Cardiac fibroblast (primary cell): ENCODE measurements at regions not wholly inside any gene's neighbourhood (a gene's known extent, or its start where the extent isn't known, plus 50 kb on each side); places are given as distances from the start of the nearest gene placed in this dataset.
"Not testable (repeated sequence)": the region's sequence is repeated elsewhere in the genome, so short reads cannot be mapped to it uniquely, and the experiment has no call there.

Experiments
- DNase-seq, 2 donors: peaks; one replicate each; pipeline versions ENCODE4 v3.0.0 to v3.0.0-alpha.2; 2010; ENCODE audit warnings: low read depth in 2 of 2
- H3K4me3 ChIP-seq, 2 donors: replicated peaks in 1 of 2; 1 replicate in 1 of 2; 2 replicates in 1 of 2; pipeline ENCODE4 v1.5.1; 2011; ENCODE audit warnings: low read depth in 2 of 2, low read length in 2 of 2, mild to moderate bottlenecking in 2 of 2, moderate library complexity in 1 of 2
- CTCF ChIP-seq: IDR thresholded peaks from one replicate; pipeline ENCODE4 v1.5.1; 2011; ENCODE audit warnings: low read depth, mild to moderate bottlenecking, low read length, inconsistent platforms

GRCh38 chr14:22105006-22105623 is 431.5 kb upstream of the OR4E1 start:
- no peak for DNase-seq
- no peak overlapping the region for H3K4me3 ChIP-seq
- no peak for TF ChIP-seq CTCF

GRCh38 chr14:22100764-22101120 is 427.1 kb upstream of the OR4E1 start:
- not testable (repeated sequence) for DNase-seq

GRCh38 chr14:22099942-22100763 is 426.5 kb upstream of the OR4E1 start:
- TF ChIP-seq CTCF: peak; percentile 42
- DNase-seq: peak; percentile 46 to 62
- H3K4me3 ChIP-seq: no peak overlapping the region

More at GRCh38 chr14:22100764-22101120, 427.1 kb upstream of the OR4E1 start:
- not testable (repeated sequence) for H3K4me3 ChIP-seq

- DNase-seq: no peak
- no peak for TF ChIP-seq CTCF
- no peak overlapping the region for H3K4me3 ChIP-seq
Measured at GRCh38 chr14:22098435-22098834, 424.8 kb upstream of the OR4E1 start.

GRCh38 chr14:22097586-22098292 is 424.1 kb upstream of the OR4E1 start:
- no peak for TF ChIP-seq CTCF
- H3K4me3 ChIP-seq: no peak overlapping the region
- DNase-seq: no peak

GRCh38 chr14:22097072-22097471 is 423.5 kb upstream of the OR4E1 start:
- no peak for DNase-seq
- TF ChIP-seq CTCF: no peak
- H3K4me3 ChIP-seq: no peak overlapping the region

GRCh38 chr14:22096514-22096895 is 422.9 kb upstream of the OR4E1 start:
- no peak for TF ChIP-seq CTCF
- H3K4me3 ChIP-seq: no peak overlapping the region
- no peak for DNase-seq
